Common myeloid progenitor, CD34-positive (primary cell): ENCODE measurements at regions not wholly inside any gene's neighbourhood (a gene's known extent, or its start where the extent isn't known, plus 50 kb on each side); places are given as distances from the start of the nearest gene placed in this dataset.

Experiments
- CTCF ChIA-PET: fragments of 350-600 bp; sonication (Branson Sonifier 250); formaldehyde crosslinking; loops from one replicate; lab custom pipeline; 2021; ENCODE audit warnings: antibody characterized with exemption; lab: Charles Lee
- POLR2A ChIA-PET: fragments of 350-600 bp; sonication (Branson Sonifier 250); formaldehyde crosslinking; loops from one replicate; lab custom pipeline; 2021; ENCODE audit warnings: antibody characterized with exemption; lab: Charles Lee
- DNase-seq, 3 donors: peaks; one replicate each; pipeline versions ENCODE4 v3.0.0 to v3.0.0-alpha.2; 2013
- H3K27ac ChIP-seq, 2 experiments: 1 replicate in 1 of 2; 2 replicates in 1 of 2; pipeline ENCODE4 v1.7.0; 2013; ENCODE audit warnings: inconsistent platforms in 2 of 2, low read length in 2 of 2, mild to moderate bottlenecking in 2 of 2, low read depth in 1 of 2, moderate library complexity in 1 of 2; ENCODE audit not compliant: severe bottlenecking in 2 of 2, insufficient read depth in 1 of 2, poor library complexity in 1 of 2
- H3K27me3 ChIP-seq, 5 experiments: replicated peaks in 2 of 5; 1 replicate in 3 of 5; 2 replicates in 2 of 5; pipeline versions ENCODE4 v1.6.1 to v1.7.0; 2013; ENCODE audit warnings: low read length in 4 of 5, mild to moderate bottlenecking in 2 of 5, moderate library complexity in 2 of 5, inconsistent platforms in 1 of 5; ENCODE audit not compliant: insufficient read depth in 5 of 5, control insufficient read depth in 4 of 5
- H3K36me3 ChIP-seq, 4 experiments: 1 replicate in 2 of 4; 2 replicates in 2 of 4; pipeline versions ENCODE4 v1.6.1 to v1.7.0; 2013; ENCODE audit warnings: low read length in 3 of 4, control low read depth in 1 of 4, mild to moderate bottlenecking in 1 of 4; ENCODE audit not compliant: control insufficient read depth in 4 of 4, insufficient read depth in 4 of 4
- H3K4me1 ChIP-seq, 4 experiments: 1 replicate in 3 of 4; 2 replicates in 1 of 4; pipeline versions ENCODE4 v1.6.1 to v1.7.1; 2013; ENCODE audit warnings: low read length in 3 of 4, mild to moderate bottlenecking in 3 of 4, control low read depth in 1 of 4, inconsistent platforms in 1 of 4, moderate library complexity in 1 of 4; ENCODE audit not compliant: control insufficient read depth in 4 of 4, insufficient read depth in 4 of 4; ENCODE audit errors: control extremely low read depth in 1 of 4
- H3K4me3 ChIP-seq, 7 experiments: 1 replicate in 4 of 7; 2 replicates in 3 of 7; pipeline versions ENCODE4 v1.5.1 to v1.7.0; 2013; ENCODE audit warnings: mild to moderate bottlenecking in 7 of 7, low read length in 6 of 7, moderate library complexity in 6 of 7, inconsistent platforms in 2 of 7, low read depth in 2 of 7, control low read depth in 1 of 7; ENCODE audit not compliant: insufficient read depth in 4 of 7, control insufficient read depth in 1 of 7; ENCODE audit errors: extremely low read depth in 1 of 7
- H3K9me3 ChIP-seq, 5 experiments: 1 replicate in 4 of 5; 2 replicates in 1 of 5; pipeline versions ENCODE4 v1.6.1 to v1.7.1; 2013; ENCODE audit warnings: low read length in 4 of 5, mild to moderate bottlenecking in 2 of 5, inconsistent platforms in 1 of 5, low read depth in 1 of 5, moderate library complexity in 1 of 5; ENCODE audit not compliant: control insufficient read depth in 4 of 5, insufficient read depth in 2 of 5; ENCODE audit errors: control extremely low read depth in 1 of 5
- WGBS: methylation state at CpG from one replicate; pipeline ENCODE4 v1.1.5; 2013; ENCODE audit not compliant: insufficient coverage; 5-methylcytosine and 5-hydroxymethylcytosine counted together

DNA sequence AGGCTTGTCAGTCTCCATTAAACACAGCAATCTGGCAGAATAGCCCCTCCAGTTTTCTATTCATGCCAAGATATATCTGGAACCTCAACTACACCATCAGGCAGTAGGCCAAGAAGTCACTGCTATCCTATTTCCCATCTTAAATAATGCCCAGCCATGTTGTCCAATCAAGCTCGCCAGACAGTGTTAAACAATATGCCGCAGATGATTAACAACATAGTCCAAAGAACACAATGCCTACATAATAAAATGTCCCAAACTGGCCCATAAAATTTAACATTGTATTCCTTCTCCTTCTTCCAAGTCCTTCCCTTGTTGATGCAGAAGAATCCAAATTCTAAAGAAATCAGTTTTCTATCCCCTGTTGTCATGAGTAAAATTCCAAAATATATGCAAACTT is 427.4 kb upstream of the PPP2R3A start:
- Histone ChIP-seq H3K4me1 (no peaks in the 10 kb centered on the region), H3K36me3 (no peaks in the 10 kb centered on the region), H3K9me3 (peaks cover 0 to 4% (median 0%) of the 10 kb centered on the region in 5 experiments), H3K27ac (no peak overlapping the region), H3K4me3 (no peak overlapping the region), H3K27me3 (peaks cover 0 to 5% (median 0%) of the 10 kb centered on the region in 5 experiments)
- 100% methylated on average over 2 of the region's 2 CpGs for WGBS
- no peak for DNase-seq
- CTCF ChIA-PET: no interaction called here
- POLR2A ChIA-PET: no interaction called here

DNA sequence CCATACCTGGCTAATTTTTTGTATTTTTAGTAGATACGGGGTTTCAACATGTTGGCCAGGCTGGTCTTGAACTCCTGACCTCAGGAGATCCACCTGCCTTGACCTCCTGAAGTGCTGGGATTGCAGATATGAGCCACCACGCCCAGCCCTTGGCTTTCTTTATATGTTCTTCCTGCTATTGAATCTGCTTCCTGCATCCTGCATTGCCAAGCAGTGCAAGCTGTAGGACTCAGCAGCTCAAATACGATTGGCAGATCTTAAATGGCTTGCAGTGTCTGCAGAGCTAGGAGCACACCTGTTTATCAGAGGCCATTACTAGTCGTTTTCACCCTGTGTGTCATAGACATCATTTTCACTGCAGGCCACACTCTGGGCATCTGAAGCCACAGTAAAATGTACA is 426.2 kb upstream of the PPP2R3A start:
- Histone ChIP-seq H3K36me3 (no peaks in the 10 kb centered on the region), H3K27ac (no peak overlapping the region), H3K4me3 (no peak overlapping the region), H3K9me3 (peaks cover 0 to 4% (median 0%) of the 10 kb centered on the region in 5 experiments), H3K4me1 (no peaks in the 10 kb centered on the region), H3K27me3 (peaks cover 0 to 5% (median 0%) of the 10 kb centered on the region in 5 experiments)
- CTCF ChIA-PET: no interaction called here
- POLR2A ChIA-PET: no interaction called here
- 54% methylated on average over 2 of the region's 4 CpGs for WGBS
- no peak for DNase-seq

DNA sequence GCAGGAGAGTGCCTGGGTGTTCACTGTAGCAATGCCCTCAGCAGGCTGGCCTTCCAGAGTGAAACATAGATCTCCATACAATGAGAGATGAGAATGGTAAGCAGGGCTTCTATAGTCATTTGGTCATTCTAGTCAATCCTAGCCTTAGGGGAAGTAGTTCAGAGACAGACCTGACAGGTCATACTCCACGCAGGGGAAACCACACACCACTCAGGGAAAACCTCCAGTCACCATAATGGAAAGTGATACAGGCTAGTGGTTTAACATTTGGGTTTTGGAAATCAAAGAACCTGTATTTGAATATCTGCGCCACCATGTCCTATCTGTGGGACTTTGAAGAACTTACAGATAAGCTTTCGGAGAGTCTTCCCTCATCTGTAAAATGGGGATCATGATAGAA is 425.7 kb upstream of the PPP2R3A start:
- no peaks in the 10 kb centered on the region for H3K36me3 ChIP-seq
- DNase-seq: peak in 1 of 3 donors; percentile 0
- no peak overlapping the region for H3K4me3 ChIP-seq
- peaks cover 0 to 4% (median 0%) of the 10 kb centered on the region in 5 experiments for H3K9me3 ChIP-seq
- no peak overlapping the region for H3K27ac ChIP-seq
- ChIA-PET CTCF (no interaction called here), POLR2A (no interaction called here)
- no CpG with 5 or more reads among the region's 3 CpGs for WGBS
- peaks cover 0 to 5% (median 0%) of the 10 kb centered on the region in 5 experiments for H3K27me3 ChIP-seq
- no peaks in the 10 kb centered on the region for H3K4me1 ChIP-seq

DNA sequence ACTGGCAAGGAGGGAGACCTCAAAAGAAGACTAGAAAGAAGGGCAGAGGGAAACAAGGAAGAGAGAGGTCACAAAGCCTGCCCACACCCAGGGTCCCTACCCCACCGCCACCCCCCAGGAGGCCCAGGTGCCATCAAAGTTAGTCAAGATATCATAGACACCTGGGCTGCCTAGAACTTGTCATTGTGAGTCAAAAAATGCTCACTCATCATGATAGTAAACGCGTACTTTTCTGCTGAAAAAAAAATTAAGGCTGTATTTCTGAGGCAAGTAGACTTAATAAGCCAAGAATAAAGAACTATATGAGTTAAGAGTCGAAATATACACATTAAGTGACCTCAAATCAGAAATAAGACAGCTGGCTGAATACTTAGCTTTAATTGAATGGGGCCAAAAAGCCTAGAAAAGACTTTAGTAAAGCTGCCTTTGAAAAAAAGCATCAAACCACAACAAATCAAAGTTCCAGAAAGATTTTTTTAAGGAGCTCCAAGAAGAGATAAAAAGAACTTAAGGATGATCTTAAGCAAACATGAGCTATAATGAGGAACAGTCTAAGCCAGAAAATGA is 415.5 kb upstream of the PPP2R3A start:
- CTCF ChIA-PET: no interaction called here

DNA sequence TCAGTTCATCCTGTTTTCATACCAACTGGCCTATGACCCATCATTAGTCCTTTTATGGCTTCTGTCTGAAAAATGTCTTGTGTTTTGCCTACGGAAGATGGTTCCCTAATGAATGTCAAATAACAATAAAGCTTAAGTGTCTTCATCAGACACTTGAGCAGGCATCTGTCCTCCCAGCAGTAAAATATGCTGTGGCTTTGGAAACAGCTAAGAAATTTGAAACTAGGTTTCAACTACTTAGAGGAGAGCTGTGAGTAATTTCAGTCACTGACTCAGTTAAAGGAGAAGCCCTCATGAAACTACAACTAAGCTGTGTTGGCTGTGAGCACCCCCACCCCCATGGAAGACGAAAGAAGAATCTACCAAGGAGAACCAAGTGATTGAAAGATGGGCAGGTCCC is 409.4 kb upstream of the PPP2R3A start:
- DNase-seq: no peak
- 94% methylated on average over 2 of the region's 2 CpGs for WGBS
- POLR2A ChIA-PET: no interaction called here
- Histone ChIP-seq H3K36me3 (no peaks in the 10 kb centered on the region), H3K27ac (no peak overlapping the region), H3K4me1 (no peaks in the 10 kb centered on the region), H3K27me3 (no peaks in the 10 kb centered on the region), H3K9me3 (no peaks in the 10 kb centered on the region), H3K4me3 (no peak overlapping the region)
- CTCF ChIA-PET: no interaction called here

More for the DNA sequence above, 415.5 kb upstream of the PPP2R3A start:
- no peak for DNase-seq
- Histone ChIP-seq H3K9me3 (peaks cover 0 to 5% (median 0%) of the 10 kb centered on the region in 5 experiments), H3K4me3 (no peak overlapping the region), H3K27me3 (peaks cover 0 to 2% (median 0%) of the 10 kb centered on the region in 5 experiments), H3K36me3 (no peaks in the 10 kb centered on the region), H3K4me1 (no peaks in the 10 kb centered on the region), H3K27ac (no peak overlapping the region)
- 83% methylated on average over 2 of the region's 4 CpGs for WGBS
- POLR2A ChIA-PET: no interaction called here

GRCh38 chr3:135558150-135558783 is 407.3 kb upstream of the PPP2R3A start:
- POLR2A ChIA-PET: no interaction called here
- no peak for DNase-seq
- Histone ChIP-seq H3K4me1 (no peaks in the 10 kb centered on the region), H3K36me3 (no peaks in the 10 kb centered on the region), H3K27me3 (no peaks in the 10 kb centered on the region), H3K27ac (no peak overlapping the region), H3K9me3 (no peaks in the 10 kb centered on the region), H3K4me3 (no peak overlapping the region)
- CTCF ChIA-PET: no interaction called here
- 88% methylated on average over 5 of the region's 8 CpGs for WGBS

DNA sequence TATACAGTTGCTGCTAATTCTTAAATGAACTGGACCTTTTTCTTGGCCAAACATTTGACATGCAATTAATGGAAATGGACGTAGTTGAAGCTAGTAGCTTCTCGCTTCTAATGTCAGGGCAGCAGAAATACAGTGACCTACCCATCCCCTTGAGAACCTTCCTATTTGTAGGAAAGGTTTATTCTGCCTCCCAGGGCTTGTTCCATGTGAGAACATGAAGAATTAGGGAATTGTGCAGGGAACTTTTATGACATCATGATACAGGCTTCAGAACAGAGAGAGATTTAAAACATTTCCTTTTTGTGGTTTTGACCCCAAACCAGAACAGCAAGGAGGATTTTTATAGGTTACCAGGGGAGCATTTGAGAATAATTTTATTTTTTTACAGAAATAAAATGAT is 406.6 kb upstream of the PPP2R3A start:
- Histone ChIP-seq H3K27ac (no peak overlapping the region), H3K9me3 (no peaks in the 10 kb centered on the region), H3K27me3 (no peaks in the 10 kb centered on the region), H3K36me3 (no peaks in the 10 kb centered on the region), H3K4me3 (no peak overlapping the region), H3K4me1 (no peaks in the 10 kb centered on the region)
- no CpG with 5 or more reads among the region's 2 CpGs for WGBS
- ChIA-PET CTCF (no interaction called here), POLR2A (no interaction called here)
- no peak for DNase-seq
